PFSK-1 (cell line): ENCODE measurements at regions not wholly inside any gene's neighbourhood (a gene's known extent, or its start where the extent isn't known, plus 50 kb on each side); places are given as distances from the start of the nearest gene placed in this dataset.

ENCODE experiments used
- FOXP2 ChIP-seq: optimal IDR thresholded peaks from 2 replicates; pipeline ENCODE3; 2011; ENCODE audit warnings: borderline replicate concordance, control low read depth, inconsistent platforms; ENCODE audit not compliant: insufficient read depth; ENCODE audit errors: extremely low read length, extremely low read depth
- POLR2AphosphoS5 ChIP-seq: IDR thresholded peaks from 2 replicates; pipeline ENCODE4 v1.6.1; 2012; ENCODE audit warnings: low read depth, mild to moderate bottlenecking, control low read depth, low read length, moderate library complexity
- REST ChIP-seq, 2 experiments: IDR thresholded peaks; 2 replicates each; pipeline versions ENCODE4 v1.6.1 to v1.8.0; 2011 to 2012; ENCODE audit warnings: low read depth in 2 of 2, low read length in 2 of 2, control low read depth in 1 of 2, inconsistent platforms in 1 of 2, mild to moderate bottlenecking in 1 of 2, moderate library complexity in 1 of 2; ENCODE audit not compliant: insufficient read depth in 1 of 2
- SIN3A ChIP-seq: IDR thresholded peaks from 2 replicates; pipeline ENCODE4 v1.6.1; 2012; ENCODE audit warnings: mild to moderate bottlenecking, low read length, moderate library complexity, borderline replicate concordance; ENCODE audit not compliant: insufficient read depth
- TAF1 ChIP-seq: IDR thresholded peaks from 2 replicates; pipeline ENCODE4 v1.6.1; 2012; ENCODE audit warnings: low read length, control low read depth, borderline replicate concordance; ENCODE audit not compliant: insufficient read depth

GRCh38 chr7:136148920-136149319 lies 171.8 kb upstream of the MTPN start:
- no peak for TF ChIP-seq SIN3A
- no peak for TF ChIP-seq TAF1
- no peak for TF ChIP-seq POLR2AphosphoS5
- no peak for TF ChIP-seq FOXP2
- TF ChIP-seq REST (IDR thresholded peaks at IDR 0.05; ENCODE audit: insufficient read depth in 1 of 2, low read depth in 2 of 2, low read length in 2 of 2): no peak

GRCh38 chr7:136146925-136147324 lies 169.8 kb upstream of the MTPN start:
- no peak for TF ChIP-seq REST (IDR thresholded peaks at IDR 0.05; ENCODE audit: insufficient read depth in 1 of 2, low read depth in 2 of 2, low read length in 2 of 2)
- TF ChIP-seq FOXP2: no peak
- no peak for TF ChIP-seq TAF1
- TF ChIP-seq SIN3A: no peak
- TF ChIP-seq POLR2AphosphoS5: no peak

- TF ChIP-seq POLR2AphosphoS5 (no peak), FOXP2 (no peak), TAF1 (no peak), SIN3A (no peak)
Measured at GRCh38 chr7:136144182-136144581, 167.0 kb upstream of the MTPN start.

GRCh38 chr7:136143271-136143670 lies 166.1 kb upstream of the MTPN start:
- no peak for TF ChIP-seq SIN3A
- TF ChIP-seq TAF1: no peak
- TF ChIP-seq REST (IDR thresholded peaks at IDR 0.05; ENCODE audit: insufficient read depth in 1 of 2, low read depth in 2 of 2, low read length in 2 of 2): no peak
- TF ChIP-seq POLR2AphosphoS5: no peak
- TF ChIP-seq FOXP2: no peak

- no peak for TF ChIP-seq REST (IDR thresholded peaks at IDR 0.05; ENCODE audit: insufficient read depth in 1 of 2, low read depth in 2 of 2, low read length in 2 of 2)
- no peak for TF ChIP-seq POLR2AphosphoS5
- no peak for TF ChIP-seq FOXP2
- no peak for TF ChIP-seq TAF1
- TF ChIP-seq SIN3A: no peak
Measured at GRCh38 chr7:136142583-136142982, 165.4 kb upstream of the MTPN start.
